HK-2 (cell line): ENCODE measurements at regions not wholly inside any gene's neighbourhood (a gene's known extent, or its start where the extent isn't known, plus 50 kb on each side); places are given as distances from the start of the nearest gene placed in this dataset.
"Not testable (repeated sequence)": the region's sequence is repeated elsewhere in the genome, so short reads cannot be mapped to it uniquely, and the experiment has no call there.

Experiments used
- DNase-seq: peaks from one replicate; pipeline ENCODE4 v3.0.0-alpha.2; 2018; ENCODE audit not compliant: unreplicated experiment

GRCh38 chr13:91211510-91211909 lies 136.0 kb upstream of the MIR17HG start:
- no peak for DNase-seq

- DNase-seq = no peak
Measured at GRCh38 chr13:91212231-91212630, 135.3 kb upstream of the MIR17HG start.

- no peak for DNase-seq
Measured at GRCh38 chr13:91214031-91214430, 133.5 kb upstream of the MIR17HG start.

- no peak for DNase-seq
Measured at GRCh38 chr13:91216928-91217700, 130.4 kb upstream of the MIR17HG start.

- DNase-seq = no peak
Measured at GRCh38 chr13:91219201-91219600, 128.3 kb upstream of the MIR17HG start.

- DNase-seq = no peak
Measured at GRCh38 chr13:91220872-91221271, 126.6 kb upstream of the MIR17HG start.

GRCh38 chr13:91228108-91228507 lies 119.4 kb upstream of the MIR17HG start:
- DNase-seq = no peak

GRCh38 chr13:91228940-91229339 lies 118.5 kb upstream of the MIR17HG start:
- DNase-seq = no peak

- DNase-seq = no peak
Measured at GRCh38 chr13:91232716-91233115, 114.8 kb upstream of the MIR17HG start.

- no peak for DNase-seq
Measured at GRCh38 chr13:91233291-91233690, 114.2 kb upstream of the MIR17HG start.

- DNase-seq = no peak
Measured at GRCh38 chr13:91236182-91236581, 111.3 kb upstream of the MIR17HG start.

- DNase-seq = no peak
Measured at GRCh38 chr13:91236921-91237320, 110.6 kb upstream of the MIR17HG start.

- no peak for DNase-seq
Measured at GRCh38 chr13:91238036-91238435, 109.5 kb upstream of the MIR17HG start.

- DNase-seq = no peak
Measured at GRCh38 chr13:91240341-91240740, 107.1 kb upstream of the MIR17HG start.

GRCh38 chr13:91241221-91241933 lies 106.1 kb upstream of the MIR17HG start:
- peak; percentile 2 for DNase-seq

- DNase-seq = no peak
Measured at GRCh38 chr13:91242652-91243051, 104.8 kb upstream of the MIR17HG start.

- no peak for DNase-seq
Measured at GRCh38 chr13:91245288-91245687, 102.2 kb upstream of the MIR17HG start.

- no peak for DNase-seq
Measured at GRCh38 chr13:91247768-91248167, 99.7 kb upstream of the MIR17HG start.

- no peak for DNase-seq
Measured at GRCh38 chr13:91248249-91248648, 99.2 kb upstream of the MIR17HG start.

GRCh38 chr13:91249370-91249769 lies 98.1 kb upstream of the MIR17HG start:
- no peak for DNase-seq

GRCh38 chr13:91249861-91250260 lies 97.6 kb upstream of the MIR17HG start:
- DNase-seq = no peak

GRCh38 chr13:91251573-91251972 lies 95.9 kb upstream of the MIR17HG start:
- DNase-seq = not testable (repeated sequence)

GRCh38 chr13:91264484-91264883 lies 83.0 kb upstream of the MIR17HG start:
- DNase-seq = no peak
